ENCODE measurements at regions not wholly inside any gene's neighbourhood (a gene's known extent, or its start where the extent isn't known, plus 50 kb on each side); places are given as distances from the start of the nearest gene placed in this dataset.

DNA sequence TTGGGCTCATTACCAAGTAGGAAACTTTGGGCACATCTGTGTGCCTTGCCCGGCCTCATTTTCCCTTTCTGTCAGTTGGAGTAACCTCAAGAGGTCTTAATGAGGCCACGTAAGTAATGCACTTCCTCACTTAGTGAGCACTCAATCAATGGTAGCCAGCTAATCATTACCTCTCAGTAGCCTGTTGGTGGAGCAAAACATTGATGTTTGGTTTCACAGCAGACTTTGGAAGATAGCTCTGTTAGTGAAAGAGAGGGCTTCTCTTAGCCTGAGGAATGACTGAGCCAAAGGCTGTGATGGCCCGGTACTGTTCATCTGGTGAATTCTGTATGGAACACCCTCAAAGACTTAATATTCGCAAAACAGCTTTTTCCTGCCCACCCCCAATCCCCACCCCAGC, 55.9 kb upstream of the ID4 start:
- DNase-seq, result no peak

DNA sequence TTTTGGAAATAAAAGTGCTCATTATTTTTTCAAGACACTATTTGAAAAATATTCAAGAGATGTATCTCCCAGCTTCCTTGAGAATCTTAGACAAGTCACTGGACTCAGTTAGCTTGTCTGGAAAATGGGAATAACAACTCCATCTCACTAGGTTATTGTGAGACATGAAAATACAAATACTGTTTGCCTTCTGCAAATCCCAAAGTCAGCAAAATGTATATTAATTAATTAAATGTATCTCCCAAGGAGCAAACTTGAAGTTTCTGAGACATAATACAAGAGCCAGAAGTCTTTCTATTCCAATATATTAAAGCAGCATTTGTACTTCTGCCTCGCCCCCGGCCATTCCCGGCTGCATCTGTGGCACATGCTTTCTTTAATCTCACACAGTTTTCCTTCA, 54.6 kb upstream of the ID4 start:
- DNase-seq, result no peak

All from T-helper 1 cell (primary cell).